HFFc6 (cell line): ENCODE measurements at regions not wholly inside any gene's neighbourhood (a gene's known extent, or its start where the extent isn't known, plus 50 kb on each side); places are given as distances from the start of the nearest gene placed in this dataset.

Experiments
- DNase-seq: peaks from one replicate; pipeline ENCODE4 v3.0.0-alpha.2; 2018
- H3K27ac Mint-ChIP-seq: 2 replicates; pipeline ENCODE4 v1.8.0; 2020; ENCODE audit warnings: mild to moderate bottlenecking, mixed read lengths
- H3K27me3 Mint-ChIP-seq: 2 replicates; pipeline ENCODE4 v1.8.0; 2021; ENCODE audit warnings: mild to moderate bottlenecking, moderate library complexity, mixed read lengths; ENCODE audit not compliant: insufficient read depth
- H3K36me3 Mint-ChIP-seq: 2 replicates; pipeline ENCODE4 v1.8.0; 2021; ENCODE audit warnings: low read depth, mixed read lengths
- H3K4me1 Mint-ChIP-seq: 2 replicates; pipeline ENCODE4 v1.8.0; 2020; ENCODE audit warnings: low read depth, mixed read lengths
- H3K4me3 Mint-ChIP-seq: 2 replicates; pipeline ENCODE4 v1.8.0; 2020; ENCODE audit warnings: mild to moderate bottlenecking, moderate library complexity, mixed read lengths
- H3K9me3 Mint-ChIP-seq: 2 replicates; pipeline ENCODE4 v1.8.0; 2020; ENCODE audit warnings: mild to moderate bottlenecking, mixed read lengths
- TF ChIP-seq, protein P1 (sequence below): fragments of 200-600 bp; sonication (generic); IDR thresholded peaks from 2 replicates; pipeline ENCODE4 v1.5.0; 2021; ENCODE audit warnings: antibody characterized with exemption, mild to moderate bottlenecking

GRCh38 chr6:15952231-15953151 lies 176.4 kb upstream of the MYLIP start:
- TF ChIP-seq, protein P1, sequence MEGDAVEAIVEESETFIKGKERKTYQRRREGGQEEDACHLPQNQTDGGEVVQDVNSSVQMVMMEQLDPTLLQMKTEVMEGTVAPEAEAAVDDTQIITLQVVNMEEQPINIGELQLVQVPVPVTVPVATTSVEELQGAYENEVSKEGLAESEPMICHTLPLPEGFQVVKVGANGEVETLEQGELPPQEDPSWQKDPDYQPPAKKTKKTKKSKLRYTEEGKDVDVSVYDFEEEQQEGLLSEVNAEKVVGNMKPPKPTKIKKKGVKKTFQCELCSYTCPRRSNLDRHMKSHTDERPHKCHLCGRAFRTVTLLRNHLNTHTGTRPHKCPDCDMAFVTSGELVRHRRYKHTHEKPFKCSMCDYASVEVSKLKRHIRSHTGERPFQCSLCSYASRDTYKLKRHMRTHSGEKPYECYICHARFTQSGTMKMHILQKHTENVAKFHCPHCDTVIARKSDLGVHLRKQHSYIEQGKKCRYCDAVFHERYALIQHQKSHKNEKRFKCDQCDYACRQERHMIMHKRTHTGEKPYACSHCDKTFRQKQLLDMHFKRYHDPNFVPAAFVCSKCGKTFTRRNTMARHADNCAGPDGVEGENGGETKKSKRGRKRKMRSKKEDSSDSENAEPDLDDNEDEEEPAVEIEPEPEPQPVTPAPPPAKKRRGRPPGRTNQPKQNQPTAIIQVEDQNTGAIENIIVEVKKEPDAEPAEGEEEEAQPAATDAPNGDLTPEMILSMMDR: no peak
- H3K27ac Mint-ChIP-seq: no peak overlapping the region
- no peaks in the 10 kb centered on the region for H3K4me1 Mint-ChIP-seq
- H3K9me3 Mint-ChIP-seq: peaks cover 16% of the 10 kb centered on the region; the same call in 1 of the 2 replicates
- no peak for DNase-seq
- H3K4me3 Mint-ChIP-seq: no peak overlapping the region
- H3K36me3 Mint-ChIP-seq: no peaks in the 10 kb centered on the region; the same call in 1 of the 2 replicates
- H3K27me3 Mint-ChIP-seq: no peaks in the 10 kb centered on the region; the same call in 1 of the 2 replicates

- Mint-ChIP-seq H3K4me1 (no peaks in the 10 kb centered on the region), H3K27me3 (no peaks in the 10 kb centered on the region), H3K36me3 (no peaks in the 10 kb centered on the region; the same call in 1 of the 2 replicates), H3K9me3 (peaks cover 11% of the 10 kb centered on the region; the same call in 1 of the 2 replicates), H3K27ac (no peak overlapping the region), H3K4me3 (no peak overlapping the region)
- no peak for DNase-seq
- TF ChIP-seq, protein P1: no peak
Measured at GRCh38 chr6:15950962-15951569, 177.8 kb upstream of the MYLIP start.

DNA sequence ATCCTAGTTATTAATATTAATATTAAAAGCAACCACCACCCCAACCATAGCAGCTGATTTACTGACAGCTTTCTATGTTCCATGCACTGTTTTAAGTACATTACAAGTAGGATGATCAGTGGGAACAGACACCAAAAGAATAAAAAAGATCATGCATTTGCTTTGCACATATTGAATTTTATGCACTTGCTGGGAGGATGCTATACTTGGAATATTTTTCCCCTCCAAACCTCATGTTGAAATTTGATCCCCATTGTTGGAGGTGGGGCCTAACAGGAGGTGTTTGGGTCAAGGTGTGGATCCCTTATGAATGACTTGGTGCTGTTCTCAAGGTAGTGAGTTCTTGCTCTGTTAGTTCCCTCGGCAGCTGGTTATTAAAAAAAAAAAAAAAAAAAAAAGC lies 178.9 kb upstream of the MYLIP start:
- TF ChIP-seq, protein P1: no peak
- no peak for DNase-seq
- no peaks in the 10 kb centered on the region; the same call in 1 of the 2 replicates for H3K36me3 Mint-ChIP-seq
- H3K4me3 Mint-ChIP-seq: no peak overlapping the region
- H3K27ac Mint-ChIP-seq: no peak overlapping the region
- no peaks in the 10 kb centered on the region for H3K4me1 Mint-ChIP-seq
- no peaks in the 10 kb centered on the region for H3K27me3 Mint-ChIP-seq
- H3K9me3 Mint-ChIP-seq: peaks cover 7% of the 10 kb centered on the region; the same call in 1 of the 2 replicates

- TF ChIP-seq, protein P1: no peak
- Mint-ChIP-seq H3K4me3 (no peak overlapping the region), H3K36me3 (no peaks in the 10 kb centered on the region; the same call in 1 of the 2 replicates), H3K27me3 (no peaks in the 10 kb centered on the region), H3K4me1 (no peaks in the 10 kb centered on the region), H3K9me3 (peaks cover 7% of the 10 kb centered on the region; the same call in 1 of the 2 replicates), H3K27ac (no peak overlapping the region)
- DNase-seq: no peak
Measured at GRCh38 chr6:15948930-15949900, 179.7 kb upstream of the MYLIP start.

DNA sequence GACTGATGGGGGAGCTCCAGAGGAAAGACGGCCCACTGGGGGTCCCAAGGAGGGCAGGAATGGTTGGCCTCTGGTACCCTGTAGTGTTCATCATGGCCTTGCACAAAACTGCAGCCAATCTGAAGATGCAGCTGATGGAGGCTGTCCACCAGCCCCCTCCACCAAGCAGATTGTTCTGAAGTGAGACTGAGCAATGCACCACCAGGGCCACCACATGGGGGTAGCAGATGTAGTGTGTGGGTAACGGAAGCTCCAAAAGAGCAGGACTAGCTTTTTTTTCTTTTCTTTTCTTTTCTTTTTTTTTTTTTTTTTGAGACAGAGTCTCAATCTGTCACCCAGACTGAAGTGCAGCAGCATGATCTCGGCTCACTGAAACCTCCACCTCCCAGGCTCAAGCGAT lies 181.0 kb upstream of the MYLIP start:
- TF ChIP-seq, protein P1: no peak
- H3K9me3 Mint-ChIP-seq: no peaks in the 10 kb centered on the region; the same call in 1 of the 2 replicates
- no peaks in the 10 kb centered on the region for H3K4me1 Mint-ChIP-seq
- no peak overlapping the region for H3K27ac Mint-ChIP-seq
- DNase-seq: no peak
- no peak overlapping the region for H3K4me3 Mint-ChIP-seq
- no peaks in the 10 kb centered on the region; the same call in 1 of the 2 replicates for H3K36me3 Mint-ChIP-seq
- H3K27me3 Mint-ChIP-seq: no peaks in the 10 kb centered on the region
